Fibroblast of villous mesenchyme (primary cell): ENCODE measurements at regions not wholly inside any gene's neighbourhood (a gene's known extent, or its start where the extent isn't known, plus 50 kb on each side); places are given as distances from the start of the nearest gene placed in this dataset.

Experiments used
- DNase-seq: peaks from one replicate; pipeline ENCODE4 v3.0.0-alpha.2; 2010; ENCODE audit warnings: low read depth
- H3K4me3 ChIP-seq: 2 replicates; pipeline ENCODE4 v1.5.1; 2011; ENCODE audit warnings: low read depth, mild to moderate bottlenecking, low read length
- CTCF ChIP-seq: IDR thresholded peaks from 2 replicates; pipeline ENCODE4 v1.5.1; 2012; ENCODE audit warnings: low read depth, mild to moderate bottlenecking, low read length; ENCODE audit not compliant: insufficient read depth

- TF ChIP-seq CTCF: no peak
- DNase-seq: no peak
- no peak overlapping the region for H3K4me3 ChIP-seq
Observed at GRCh38 chrX:116357329-116357728, 79.1 kb upstream of the SLC6A14 start.

GRCh38 chrX:116378961-116379360 lies 57.4 kb upstream of the SLC6A14 start:
- no peak for DNase-seq
- H3K4me3 ChIP-seq: no peak overlapping the region
- no peak for TF ChIP-seq CTCF

GRCh38 chrX:116379854-116380253 lies 56.6 kb upstream of the SLC6A14 start:
- no peak overlapping the region for H3K4me3 ChIP-seq
- DNase-seq: peak; percentile 12
- TF ChIP-seq CTCF: no peak

- H3K4me3 ChIP-seq: no peak overlapping the region
- no peak for TF ChIP-seq CTCF
- DNase-seq: peak; percentile 2
Observed at GRCh38 chrX:116384406-116384954, 51.9 kb upstream of the SLC6A14 start.
